PC-9 (cell line): ENCODE measurements at regions not wholly inside any gene's neighbourhood (a gene's known extent, or its start where the extent isn't known, plus 50 kb on each side); places are given as distances from the start of the nearest gene placed in this dataset.

Experiments
- EZH2 ChIP-seq: fragments of 200-600 bp; sonication (generic); IDR thresholded peaks from 2 replicates; pipeline ENCODE4 v1.8.0; 2017; ENCODE audit warnings: antibody characterized with exemption, low read depth
- TF ChIP-seq, protein P1 (sequence below): fragments of 200-600 bp; sonication (generic); conservative IDR thresholded peaks from 2 replicates; pipeline ENCODE4 v1.6.1; 2017; ENCODE audit warnings: mixed run types, antibody characterized with exemption, mild to moderate bottlenecking, moderate library complexity

DNA sequence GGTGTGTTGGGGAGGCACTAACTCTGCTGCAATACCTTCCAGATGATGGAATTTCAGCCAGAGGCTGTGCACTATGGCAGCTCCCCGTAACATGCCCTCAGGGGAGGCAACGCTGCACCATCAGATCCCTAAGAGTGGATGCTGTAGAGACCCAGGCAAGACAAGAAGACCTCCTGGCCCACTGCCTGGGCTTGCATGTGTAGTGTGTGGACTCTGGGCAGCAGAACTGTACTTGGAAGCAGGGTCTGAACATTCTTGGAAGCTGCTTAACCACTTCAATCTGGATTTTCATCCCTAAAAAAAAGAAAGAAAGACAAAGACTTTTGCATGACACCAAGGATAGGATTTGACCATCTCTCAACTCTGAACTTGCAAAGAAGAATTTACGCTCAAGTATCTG lies 297.5 kb upstream of the NRP1 start:
- TF ChIP-seq, protein P1, sequence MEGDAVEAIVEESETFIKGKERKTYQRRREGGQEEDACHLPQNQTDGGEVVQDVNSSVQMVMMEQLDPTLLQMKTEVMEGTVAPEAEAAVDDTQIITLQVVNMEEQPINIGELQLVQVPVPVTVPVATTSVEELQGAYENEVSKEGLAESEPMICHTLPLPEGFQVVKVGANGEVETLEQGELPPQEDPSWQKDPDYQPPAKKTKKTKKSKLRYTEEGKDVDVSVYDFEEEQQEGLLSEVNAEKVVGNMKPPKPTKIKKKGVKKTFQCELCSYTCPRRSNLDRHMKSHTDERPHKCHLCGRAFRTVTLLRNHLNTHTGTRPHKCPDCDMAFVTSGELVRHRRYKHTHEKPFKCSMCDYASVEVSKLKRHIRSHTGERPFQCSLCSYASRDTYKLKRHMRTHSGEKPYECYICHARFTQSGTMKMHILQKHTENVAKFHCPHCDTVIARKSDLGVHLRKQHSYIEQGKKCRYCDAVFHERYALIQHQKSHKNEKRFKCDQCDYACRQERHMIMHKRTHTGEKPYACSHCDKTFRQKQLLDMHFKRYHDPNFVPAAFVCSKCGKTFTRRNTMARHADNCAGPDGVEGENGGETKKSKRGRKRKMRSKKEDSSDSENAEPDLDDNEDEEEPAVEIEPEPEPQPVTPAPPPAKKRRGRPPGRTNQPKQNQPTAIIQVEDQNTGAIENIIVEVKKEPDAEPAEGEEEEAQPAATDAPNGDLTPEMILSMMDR = no peak
- TF ChIP-seq EZH2 = no peak
